Transverse colon (tissue), 4 donors: ENCODE measurements at regions not wholly inside any gene's neighbourhood (a gene's known extent, or its start where the extent isn't known, plus 50 kb on each side); places are given as distances from the start of the nearest gene placed in this dataset.
"Not testable (repeated sequence)": the region's sequence is repeated elsewhere in the genome, so short reads cannot be mapped to it uniquely, and the experiment has no call there.

Experiments
- DNase-seq: peaks from one replicate; pipeline ENCODE4 v3.0.0-alpha.2; 2019
- H3K27ac ChIP-seq, 4 donors: fragments of 200-600 bp; sonication (generic); 2 replicates each; pipeline ENCODE4 v1.5.1; 2016 to 2018; ENCODE audit warnings: inconsistent platforms in 4 of 4
- H3K27me3 ChIP-seq: fragments of 200-600 bp; sonication (generic); 2 replicates; pipeline ENCODE4 v1.5.1; 2017; ENCODE audit warnings: inconsistent platforms
- H3K36me3 ChIP-seq, 4 donors: fragments of 200-600 bp; sonication (generic); 2 replicates each; pipeline ENCODE4 v1.5.1; 2017 to 2019; ENCODE audit warnings: inconsistent platforms in 4 of 4
- H3K4me1 ChIP-seq, 4 donors: fragments of 200-600 bp; sonication (generic); 2 replicates each; pipeline ENCODE4 v1.5.1; 2017 to 2020; ENCODE audit warnings: inconsistent platforms in 4 of 4
- H3K4me3 ChIP-seq, 4 donors: fragments of 200-600 bp; sonication (generic); 1 replicate in 1 of 4; 2 replicates in 3 of 4; pipeline versions ENCODE4 v1.5.1 to v1.6.1; 2017 to 2019; ENCODE audit warnings: inconsistent platforms in 4 of 4
- H3K9me3 ChIP-seq, 2 donors: fragments of 200-600 bp; sonication (generic); 2 replicates each; pipeline ENCODE4 v1.5.1; 2017 to 2019; ENCODE audit warnings: inconsistent platforms in 2 of 2
- CTCF ChIP-seq, 5 experiments: fragments of 200-600 bp in 3 of 5; fragments of 450-650 bp in 2 of 5; sonication (generic) in 3 of 5; IDR thresholded peaks; 1 replicate in 2 of 5; 2 replicates in 3 of 5; pipeline ENCODE4 v1.5.1; 2016 to 2017; ENCODE audit warnings: antibody characterized with exemption in 5 of 5, inconsistent platforms in 3 of 5, mild to moderate bottlenecking in 2 of 5, moderate library complexity in 1 of 5
- EP300 ChIP-seq: sonication (generic); formaldehyde crosslinking; IDR thresholded peaks from one replicate; pipeline ENCODE4 v1.6.1; 2017; ENCODE audit warnings: antibody characterized with exemption, low read depth
- POLR2A ChIP-seq: fragments of 450-650 bp; IDR thresholded peaks from one replicate; pipeline ENCODE4 v1.6.1; 2016; ENCODE audit warnings: antibody characterized with exemption, mild to moderate bottlenecking, moderate library complexity
- POLR2AphosphoS5 ChIP-seq, 3 donors: sonication (generic); formaldehyde crosslinking; IDR thresholded peaks; one replicate each; pipeline ENCODE4 v1.6.1; 2016; ENCODE audit warnings: antibody characterized with exemption in 3 of 3
- WGBS, 2 donors: methylation state at CpG; one replicate each; pipeline ENCODE4 v1.1.5; 2018; ENCODE audit warnings: low coverage in 1 of 2; 5-methylcytosine and 5-hydroxymethylcytosine counted together
- in situ Hi-C, 4 donors: fragments of 200-750 bp; cut with MboI; loops; one replicate each; pipeline versions ENCODE4 v1.15.0 to v1.15.1; 2017; ENCODE audit warnings: low sequenced_read_pairs in 3 of 4, low pct_ligation_motif_present in 1 of 4, low pct_unique_long_range_greater_than_20kb in 1 of 4
- intact Hi-C: fragments of 100-400 bp; cut with DNase I; formaldehyde crosslinking; loops from one replicate; pipeline ENCODE4 v1.15.1; 2023; ENCODE audit warnings: low total_unique reads

- DNase-seq = no peak
- H3K4me1 ChIP-seq = no peaks in the 10 kb centered on the region
- intact Hi-C loops = no loop called here
- in situ Hi-C loops = loop anchor here in 1 of 4 donors (25.0 kb wide), 1 partner anchor 1661 kb away; no protein-coding TSS in a partner anchor
- H3K4me3 ChIP-seq = no peak overlapping the region
- TF ChIP-seq CTCF (IDR thresholded peaks at IDR 0.05) = no peak
- H3K36me3 ChIP-seq = no peaks in the 10 kb centered on the region
- no peaks in the 10 kb centered on the region for H3K9me3 ChIP-seq
- no peaks in the 10 kb centered on the region for H3K27me3 ChIP-seq
- WGBS, 2 donors = 47 to 59% methylated on average over 3 to 26 of the region's 26 CpGs
- no peak overlapping the region for H3K27ac ChIP-seq
These were observed 1328.9 kb downstream of the BRD1 start for GRCh38 chr22:48498526-48499331.

GRCh38 chr22:48497743-48498520, 1329.7 kb downstream of the BRD1 start:
- H3K36me3 ChIP-seq, DNase-seq, H3K9me3 ChIP-seq, intact Hi-C loops, H3K4me1 ChIP-seq, H3K4me3 ChIP-seq, H3K27me3 ChIP-seq, H3K27ac ChIP-seq: not testable (repeated sequence)
- WGBS, 2 donors = 63 to 70% methylated on average over 1 to 3 of the region's 16 CpGs
- in situ Hi-C loops = loop anchor here in 1 of 4 donors (25.0 kb wide), 1 partner anchor 1661 kb away; no protein-coding TSS in a partner anchor

- peaks cover 2% of the 10 kb centered on the region for H3K27me3 ChIP-seq
- TF ChIP-seq POLR2AphosphoS5 (IDR thresholded peaks at IDR 0.05) (no peak), POLR2A (no peak), CTCF (IDR thresholded peaks at IDR 0.05) (no peak), EP300 (no peak)
- no peaks in the 10 kb centered on the region for H3K4me1 ChIP-seq
- no peaks in the 10 kb centered on the region for H3K9me3 ChIP-seq
- intact Hi-C loops (no loop called here), in situ Hi-C loops (loop anchor here in 1 of 4 donors (25.0 kb wide), 1 partner anchor 1660 kb away; no protein-coding TSS in a partner anchor)
- no peak overlapping the region for H3K4me3 ChIP-seq
- H3K27ac ChIP-seq = no peak overlapping the region
- WGBS, 2 donors = 76% methylated on average over 26 of the region's 30 CpGs; no CpG with 5 or more reads in 1 of the 2 donors
- H3K36me3 ChIP-seq = no peaks in the 10 kb centered on the region
- no peak for DNase-seq
These were observed 1330.6 kb downstream of the BRD1 start for GRCh38 chr22:48496987-48497650.

- DNase-seq = no peak
- Histone ChIP-seq H3K27ac (no peak overlapping the region), H3K4me3 (no peak overlapping the region), H3K9me3 (no peaks in the 10 kb centered on the region), H3K27me3 (peaks cover 10% of the 10 kb centered on the region), H3K36me3 (no peaks in the 10 kb centered on the region), H3K4me1 (no peaks in the 10 kb centered on the region)
- intact Hi-C loops (no loop called here), in situ Hi-C loops (loop anchor here in 1 of 4 donors (25.0 kb wide), 1 partner anchor 1659 kb away; no protein-coding TSS in a partner anchor)
- WGBS, 2 donors = 78 to 81% methylated on average over 3 to 16 of the region's 16 CpGs
- no peak for TF ChIP-seq CTCF (IDR thresholded peaks at IDR 0.05)
- TF ChIP-seq POLR2A = no peak
- TF ChIP-seq POLR2AphosphoS5 (IDR thresholded peaks at IDR 0.05) = no peak
- TF ChIP-seq EP300 = no peak
These were observed 1331.3 kb downstream of the BRD1 start for GRCh38 chr22:48496226-48496845.
